Lower leg skin (tissue), 3 donors: ENCODE measurements at regions not wholly inside any gene's neighbourhood (a gene's known extent, or its start where the extent isn't known, plus 50 kb on each side); places are given as distances from the start of the nearest gene placed in this dataset.

Experiments used
- POLR2A ChIP-seq, 2 donors: fragments of 450-650 bp; IDR thresholded peaks; one replicate each; pipeline ENCODE4 v1.6.1; 2016 to 2017; ENCODE audit warnings: antibody characterized with exemption in 2 of 2, mild to moderate bottlenecking in 1 of 2, moderate library complexity in 1 of 2
- TF ChIP-seq, protein P1 (sequence below), 3 donors: fragments of 450-650 bp; IDR thresholded peaks; one replicate each; pipeline ENCODE4 v1.5.1; 2016; ENCODE audit warnings: antibody characterized with exemption in 3 of 3, mild to moderate bottlenecking in 3 of 3, moderate library complexity in 2 of 3

DNA sequence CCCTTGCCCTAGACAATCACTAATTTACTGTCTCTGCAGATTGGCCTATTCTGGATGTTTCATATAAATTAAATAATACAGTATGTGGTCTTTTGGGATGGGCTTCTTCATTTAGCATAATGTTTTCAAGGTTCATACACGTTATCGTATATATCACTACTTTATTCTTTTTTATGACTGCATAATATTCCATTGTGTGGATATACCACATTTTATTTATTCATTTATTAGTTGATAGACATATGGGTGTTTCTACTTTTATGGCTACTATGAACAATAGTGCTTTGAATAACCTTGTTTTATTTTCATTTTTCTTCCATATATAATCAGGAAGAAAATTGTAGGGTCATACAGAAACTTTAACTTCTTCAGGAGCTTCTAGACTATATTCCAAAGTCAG, 108.5 kb upstream of the PAPPA start:
- no peak for TF ChIP-seq POLR2A (IDR thresholded peaks at IDR 0.05)
- TF ChIP-seq, protein P1, sequence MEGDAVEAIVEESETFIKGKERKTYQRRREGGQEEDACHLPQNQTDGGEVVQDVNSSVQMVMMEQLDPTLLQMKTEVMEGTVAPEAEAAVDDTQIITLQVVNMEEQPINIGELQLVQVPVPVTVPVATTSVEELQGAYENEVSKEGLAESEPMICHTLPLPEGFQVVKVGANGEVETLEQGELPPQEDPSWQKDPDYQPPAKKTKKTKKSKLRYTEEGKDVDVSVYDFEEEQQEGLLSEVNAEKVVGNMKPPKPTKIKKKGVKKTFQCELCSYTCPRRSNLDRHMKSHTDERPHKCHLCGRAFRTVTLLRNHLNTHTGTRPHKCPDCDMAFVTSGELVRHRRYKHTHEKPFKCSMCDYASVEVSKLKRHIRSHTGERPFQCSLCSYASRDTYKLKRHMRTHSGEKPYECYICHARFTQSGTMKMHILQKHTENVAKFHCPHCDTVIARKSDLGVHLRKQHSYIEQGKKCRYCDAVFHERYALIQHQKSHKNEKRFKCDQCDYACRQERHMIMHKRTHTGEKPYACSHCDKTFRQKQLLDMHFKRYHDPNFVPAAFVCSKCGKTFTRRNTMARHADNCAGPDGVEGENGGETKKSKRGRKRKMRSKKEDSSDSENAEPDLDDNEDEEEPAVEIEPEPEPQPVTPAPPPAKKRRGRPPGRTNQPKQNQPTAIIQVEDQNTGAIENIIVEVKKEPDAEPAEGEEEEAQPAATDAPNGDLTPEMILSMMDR (IDR thresholded peaks at IDR 0.05), result no peak
